ENCODE measurements at regions not wholly inside any gene's neighbourhood (a gene's known extent, or its start where the extent isn't known, plus 50 kb on each side); places are given as distances from the start of the nearest gene placed in this dataset.

DNA sequence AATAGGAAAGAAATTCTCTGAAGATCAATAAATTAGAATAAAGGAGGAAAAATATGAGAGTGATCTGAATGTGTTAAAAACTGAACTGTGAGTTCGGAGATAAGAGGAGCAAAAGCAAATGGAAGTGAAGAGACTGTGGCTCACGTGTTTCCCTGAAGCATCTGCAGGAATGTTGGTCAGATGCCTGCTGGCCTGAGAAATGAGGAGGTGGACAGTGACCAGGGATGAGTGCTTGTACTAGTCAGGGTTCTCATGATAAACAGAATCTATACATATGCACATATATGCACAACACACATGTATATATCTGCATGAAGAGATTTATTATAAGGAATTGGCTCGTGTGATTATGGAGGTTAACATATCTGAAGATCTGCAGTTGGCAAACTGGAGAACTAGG is 103.4 kb upstream of the TIAM1 start:
- DNase-seq (ENCODE audit: low read depth, low spot score) (no peak), ATAC-seq (no peak)
- no peaks in the 10 kb centered on the region for H3K9me3 ChIP-seq (ENCODE audit: control insufficient read depth, insufficient read depth, low read depth, low read length)
- H3K27me3 ChIP-seq (ENCODE audit: control insufficient read depth, insufficient read depth, low read length) = no peaks in the 10 kb centered on the region
- intact Hi-C loops (cut with micrococcal nuclease; ENCODE audit: unreplicated experiment) = no loop called here
- in situ Hi-C loops (cut with HindIII; ENCODE audit: low pct_unique_long_range_greater_than_20kb, low sequenced_read_pairs) = no loop called here
- POLR2A ChIA-PET = no interaction called here
- TF ChIP-seq SIN3A (IDR thresholded peaks at IDR 0.05; ENCODE audit: borderline replicate concordance, insufficient read depth, low read depth, low read length) = no peak
- no peak for TF ChIP-seq POLR2AphosphoS5 (IDR thresholded peaks at IDR 0.05; ENCODE audit: low read depth, low read length)
- TF ChIP-seq TCF7L2 (IDR thresholded peaks at IDR 0.05; ENCODE audit: low read depth, low read length) = no peak
- TF ChIP-seq, protein P1, sequence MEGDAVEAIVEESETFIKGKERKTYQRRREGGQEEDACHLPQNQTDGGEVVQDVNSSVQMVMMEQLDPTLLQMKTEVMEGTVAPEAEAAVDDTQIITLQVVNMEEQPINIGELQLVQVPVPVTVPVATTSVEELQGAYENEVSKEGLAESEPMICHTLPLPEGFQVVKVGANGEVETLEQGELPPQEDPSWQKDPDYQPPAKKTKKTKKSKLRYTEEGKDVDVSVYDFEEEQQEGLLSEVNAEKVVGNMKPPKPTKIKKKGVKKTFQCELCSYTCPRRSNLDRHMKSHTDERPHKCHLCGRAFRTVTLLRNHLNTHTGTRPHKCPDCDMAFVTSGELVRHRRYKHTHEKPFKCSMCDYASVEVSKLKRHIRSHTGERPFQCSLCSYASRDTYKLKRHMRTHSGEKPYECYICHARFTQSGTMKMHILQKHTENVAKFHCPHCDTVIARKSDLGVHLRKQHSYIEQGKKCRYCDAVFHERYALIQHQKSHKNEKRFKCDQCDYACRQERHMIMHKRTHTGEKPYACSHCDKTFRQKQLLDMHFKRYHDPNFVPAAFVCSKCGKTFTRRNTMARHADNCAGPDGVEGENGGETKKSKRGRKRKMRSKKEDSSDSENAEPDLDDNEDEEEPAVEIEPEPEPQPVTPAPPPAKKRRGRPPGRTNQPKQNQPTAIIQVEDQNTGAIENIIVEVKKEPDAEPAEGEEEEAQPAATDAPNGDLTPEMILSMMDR (IDR thresholded peaks at IDR 0.05) = no peak
- TF ChIP-seq, protein P2, sequence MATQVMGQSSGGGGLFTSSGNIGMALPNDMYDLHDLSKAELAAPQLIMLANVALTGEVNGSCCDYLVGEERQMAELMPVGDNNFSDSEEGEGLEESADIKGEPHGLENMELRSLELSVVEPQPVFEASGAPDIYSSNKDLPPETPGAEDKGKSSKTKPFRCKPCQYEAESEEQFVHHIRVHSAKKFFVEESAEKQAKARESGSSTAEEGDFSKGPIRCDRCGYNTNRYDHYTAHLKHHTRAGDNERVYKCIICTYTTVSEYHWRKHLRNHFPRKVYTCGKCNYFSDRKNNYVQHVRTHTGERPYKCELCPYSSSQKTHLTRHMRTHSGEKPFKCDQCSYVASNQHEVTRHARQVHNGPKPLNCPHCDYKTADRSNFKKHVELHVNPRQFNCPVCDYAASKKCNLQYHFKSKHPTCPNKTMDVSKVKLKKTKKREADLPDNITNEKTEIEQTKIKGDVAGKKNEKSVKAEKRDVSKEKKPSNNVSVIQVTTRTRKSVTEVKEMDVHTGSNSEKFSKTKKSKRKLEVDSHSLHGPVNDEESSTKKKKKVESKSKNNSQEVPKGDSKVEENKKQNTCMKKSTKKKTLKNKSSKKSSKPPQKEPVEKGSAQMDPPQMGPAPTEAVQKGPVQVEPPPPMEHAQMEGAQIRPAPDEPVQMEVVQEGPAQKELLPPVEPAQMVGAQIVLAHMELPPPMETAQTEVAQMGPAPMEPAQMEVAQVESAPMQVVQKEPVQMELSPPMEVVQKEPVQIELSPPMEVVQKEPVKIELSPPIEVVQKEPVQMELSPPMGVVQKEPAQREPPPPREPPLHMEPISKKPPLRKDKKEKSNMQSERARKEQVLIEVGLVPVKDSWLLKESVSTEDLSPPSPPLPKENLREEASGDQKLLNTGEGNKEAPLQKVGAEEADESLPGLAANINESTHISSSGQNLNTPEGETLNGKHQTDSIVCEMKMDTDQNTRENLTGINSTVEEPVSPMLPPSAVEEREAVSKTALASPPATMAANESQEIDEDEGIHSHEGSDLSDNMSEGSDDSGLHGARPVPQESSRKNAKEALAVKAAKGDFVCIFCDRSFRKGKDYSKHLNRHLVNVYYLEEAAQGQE (IDR thresholded peaks at IDR 0.05; ENCODE audit: insufficient read depth in 1 of 2, low read depth in 2 of 2, low read length in 1 of 2) = no peak
- no TSS peak for BruUV-seq (replicated peaks)
- H3K36me3 ChIP-seq (ENCODE audit: control insufficient read depth, insufficient read depth, low read length) = no peaks in the 10 kb centered on the region
- CTCF ChIA-PET = no interaction called here
- no peak overlapping the region for H3K4me3 ChIP-seq (ENCODE audit: low read depth in 2 of 2, low read length in 2 of 2)
- H3K4me1 ChIP-seq (ENCODE audit: control insufficient read depth, insufficient read depth, low read length) = no peaks in the 10 kb centered on the region
- no peak overlapping the region for H3K27ac ChIP-seq (ENCODE audit: low read length)

DNA sequence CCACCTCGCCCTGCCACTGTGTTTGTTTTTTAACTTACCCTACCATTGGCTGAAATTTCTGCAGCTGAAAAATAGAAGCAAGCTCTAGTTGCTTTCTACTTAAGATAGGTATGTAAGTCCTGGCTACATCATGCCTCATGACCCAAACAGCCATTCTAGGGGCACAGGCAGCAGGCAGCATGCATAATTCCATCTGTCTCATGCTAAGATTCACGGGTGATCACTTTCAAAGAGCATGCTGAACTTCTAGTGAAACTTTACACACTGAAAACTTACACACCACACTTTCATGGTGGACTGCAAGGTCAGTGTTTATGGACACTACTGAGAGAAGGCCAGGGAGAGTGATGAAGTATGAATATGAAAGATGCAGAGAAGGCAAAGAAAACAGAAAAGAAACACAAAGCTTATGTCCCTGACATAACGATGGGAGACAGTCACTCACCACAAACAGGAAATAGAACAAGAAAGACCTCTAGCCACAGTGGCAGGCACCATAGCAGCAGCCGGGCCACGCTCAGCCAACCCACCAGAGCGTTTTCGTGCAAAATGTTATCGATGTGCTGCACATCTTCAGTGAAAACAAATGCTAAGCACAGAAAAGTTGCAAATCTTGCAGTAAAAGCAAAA is 102.3 kb upstream of the TIAM1 start:
- no peak for ATAC-seq
- intact Hi-C loops (cut with micrococcal nuclease; ENCODE audit: unreplicated experiment) = no loop called here
- H3K4me3 ChIP-seq (ENCODE audit: low read depth in 2 of 2, low read length in 2 of 2) = no peak overlapping the region
- CTCF ChIA-PET = no interaction called here
- in situ Hi-C loops (cut with HindIII; ENCODE audit: low pct_unique_long_range_greater_than_20kb, low sequenced_read_pairs) = no loop called here
- POLR2A ChIA-PET = no interaction called here
- H3K27me3 ChIP-seq (ENCODE audit: control insufficient read depth, insufficient read depth, low read length) = no peaks in the 10 kb centered on the region
- peaks cover under 1% of the 10 kb centered on the region; the same call in 1 of the 2 replicates for H3K9me3 ChIP-seq (ENCODE audit: control insufficient read depth, insufficient read depth, low read depth, low read length)
- TF ChIP-seq SIN3A (IDR thresholded peaks at IDR 0.05; ENCODE audit: borderline replicate concordance, insufficient read depth, low read depth, low read length) = no peak
- TF ChIP-seq, protein P2 (IDR thresholded peaks at IDR 0.05; ENCODE audit: insufficient read depth in 1 of 2, low read depth in 2 of 2, low read length in 1 of 2) = no peak
- TF ChIP-seq TCF7L2 (IDR thresholded peaks at IDR 0.05; ENCODE audit: low read depth, low read length) = no peak
- TF ChIP-seq, protein P1 (IDR thresholded peaks at IDR 0.05) = no peak
- no peak for TF ChIP-seq POLR2AphosphoS5 (IDR thresholded peaks at IDR 0.05; ENCODE audit: low read depth, low read length)
- H3K27ac ChIP-seq (ENCODE audit: low read length) = no peak overlapping the region
- H3K4me1 ChIP-seq (ENCODE audit: control insufficient read depth, insufficient read depth, low read length) = no peaks in the 10 kb centered on the region
- DNase-seq (ENCODE audit: low read depth, low spot score) = no peak
- BruUV-seq (replicated peaks) = no TSS peak
- no peaks in the 10 kb centered on the region for H3K36me3 ChIP-seq (ENCODE audit: control insufficient read depth, insufficient read depth, low read length)
